ENCODE measurements at regions not wholly inside any gene's neighbourhood (a gene's known extent, or its start where the extent isn't known, plus 50 kb on each side); places are given as distances from the start of the nearest gene placed in this dataset.
"Not testable (repeated sequence)": the region's sequence is repeated elsewhere in the genome, so short reads cannot be mapped to it uniquely, and the experiment has no call there.

DNA sequence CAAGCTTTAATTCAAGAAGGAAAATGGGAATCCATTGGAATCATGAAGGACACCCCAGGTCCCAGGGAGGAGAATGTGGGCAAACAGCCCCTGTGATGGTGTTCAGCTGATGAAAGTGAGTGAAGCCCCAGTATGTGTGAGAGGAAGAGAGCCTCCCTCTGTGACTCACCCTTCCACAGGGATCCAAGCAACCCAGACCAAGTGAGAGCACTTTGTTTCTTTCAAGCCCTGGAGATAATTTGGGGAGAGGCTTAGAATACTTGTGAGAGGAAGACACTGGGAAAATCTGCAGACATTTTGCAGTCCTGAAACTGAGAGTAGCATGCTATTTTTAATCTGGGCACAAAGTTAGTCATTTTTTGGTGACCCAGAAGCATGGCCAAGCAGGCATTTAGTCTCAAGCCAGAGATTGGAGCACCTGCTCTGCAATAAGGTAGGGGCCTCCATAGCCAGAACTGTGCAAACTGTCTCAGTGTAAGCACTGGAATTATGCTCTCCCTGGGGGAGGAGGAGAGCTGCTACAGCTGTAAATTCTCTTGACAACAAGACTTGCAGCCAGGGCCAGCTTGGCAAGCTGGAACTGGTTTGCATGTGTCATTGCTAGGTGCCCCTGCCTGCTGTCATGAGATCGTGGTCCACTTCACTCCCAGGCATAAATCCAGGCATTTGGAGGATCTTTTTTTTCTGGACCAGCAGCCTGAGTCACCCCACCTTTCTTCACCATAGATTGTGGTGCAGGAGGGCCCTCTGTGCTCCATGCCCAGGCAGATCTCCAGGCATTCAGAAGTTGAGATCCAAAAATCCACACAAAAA lies 537.8 kb upstream of the DPPA4 start:
- DNase-seq = no peak
- in situ Hi-C loops (cut with MboI; ENCODE audit: low pct_unique_long_range_greater_than_20kb, low sequenced_read_pairs) = no loop called here

DNA sequence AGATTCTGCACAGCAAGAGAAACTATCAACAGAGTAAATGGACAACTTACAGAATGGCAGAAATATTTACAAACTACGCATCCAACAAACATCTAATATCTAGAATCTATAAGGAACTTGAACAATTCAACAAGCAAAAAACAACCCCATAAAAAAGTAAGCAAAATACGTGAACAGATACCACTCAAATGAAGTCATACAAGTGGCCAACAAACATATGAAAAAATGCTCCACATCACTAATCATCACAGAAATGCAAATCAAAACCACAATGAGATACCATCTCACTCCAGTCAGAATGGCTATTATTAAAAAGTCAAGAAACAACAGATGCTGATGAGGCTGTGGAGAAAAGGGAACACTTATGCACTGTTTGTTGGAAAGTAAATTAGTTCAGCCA lies 540.3 kb upstream of the DPPA4 start:
- not testable (repeated sequence) for DNase-seq

DNA sequence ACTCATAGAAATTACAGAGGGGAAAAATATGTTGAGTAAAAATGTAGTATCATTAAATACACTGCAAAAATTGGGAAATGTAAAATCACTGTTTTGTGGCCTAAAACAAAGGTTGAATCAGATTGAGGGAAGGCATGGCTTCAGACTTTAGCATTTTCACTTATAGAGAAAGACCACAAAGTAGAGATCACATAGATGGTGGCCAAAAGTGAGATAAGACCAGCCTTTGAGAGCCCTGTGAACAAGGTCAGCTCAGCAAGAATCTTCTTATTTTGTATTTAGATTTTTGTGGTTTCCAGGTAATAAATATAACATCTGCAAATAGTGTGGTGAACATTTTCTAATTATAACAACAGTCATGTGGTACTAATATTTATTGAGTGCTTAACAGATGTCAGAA lies 544.8 kb upstream of the DPPA4 start:
- DNase-seq = no peak
- in situ Hi-C loops (cut with MboI; ENCODE audit: low pct_unique_long_range_greater_than_20kb, low sequenced_read_pairs) = no loop called here

More for the DNA sequence above, 540.3 kb upstream of the DPPA4 start:
- in situ Hi-C loops (cut with MboI; ENCODE audit: low pct_unique_long_range_greater_than_20kb, low sequenced_read_pairs) = not testable (repeated sequence)

DNA sequence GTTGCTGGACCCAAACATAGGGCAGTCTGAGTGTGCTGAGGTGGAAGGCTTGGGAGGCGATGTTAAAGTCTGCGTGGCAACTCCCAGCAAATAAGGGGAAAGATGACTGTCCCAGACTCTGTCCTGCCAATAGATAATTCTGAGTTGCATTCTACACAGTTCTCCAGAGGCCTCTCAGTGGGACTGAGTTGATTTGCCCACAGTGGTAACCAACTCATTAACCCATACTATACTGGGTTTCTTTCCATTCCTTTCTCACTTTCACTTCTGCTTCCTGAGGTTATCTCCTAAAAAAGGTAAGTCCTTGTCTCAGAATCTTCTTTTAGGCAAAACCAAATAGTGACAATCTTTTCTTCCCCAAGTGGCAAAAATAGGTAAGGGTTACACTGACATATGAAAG lies 549.9 kb upstream of the DPPA4 start:
- DNase-seq = no peak

DNA sequence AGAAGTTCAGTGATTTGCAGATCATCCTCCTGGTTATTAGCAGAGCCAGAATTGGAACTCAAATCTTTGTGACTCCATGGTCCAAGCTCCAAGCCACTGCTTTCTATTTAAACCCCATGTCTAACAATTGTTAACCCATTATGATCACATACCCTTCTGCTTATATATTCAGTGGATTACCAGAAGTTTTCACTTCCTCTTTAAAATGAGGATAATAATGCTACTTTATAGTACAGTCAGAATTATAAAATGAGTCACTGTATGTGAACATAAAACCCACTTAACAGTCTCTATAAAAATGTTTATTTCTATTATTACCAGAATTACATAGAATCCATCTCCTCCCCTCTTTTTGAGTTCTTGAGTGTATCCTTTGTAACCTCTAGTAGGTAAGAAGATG lies 550.7 kb upstream of the DPPA4 start:
- DNase-seq = no peak
- in situ Hi-C loops (cut with MboI; ENCODE audit: low pct_unique_long_range_greater_than_20kb, low sequenced_read_pairs) = no loop called here

More for the DNA sequence above, 549.9 kb upstream of the DPPA4 start:
- in situ Hi-C loops (cut with MboI; ENCODE audit: low pct_unique_long_range_greater_than_20kb, low sequenced_read_pairs) = no loop called here

DNA sequence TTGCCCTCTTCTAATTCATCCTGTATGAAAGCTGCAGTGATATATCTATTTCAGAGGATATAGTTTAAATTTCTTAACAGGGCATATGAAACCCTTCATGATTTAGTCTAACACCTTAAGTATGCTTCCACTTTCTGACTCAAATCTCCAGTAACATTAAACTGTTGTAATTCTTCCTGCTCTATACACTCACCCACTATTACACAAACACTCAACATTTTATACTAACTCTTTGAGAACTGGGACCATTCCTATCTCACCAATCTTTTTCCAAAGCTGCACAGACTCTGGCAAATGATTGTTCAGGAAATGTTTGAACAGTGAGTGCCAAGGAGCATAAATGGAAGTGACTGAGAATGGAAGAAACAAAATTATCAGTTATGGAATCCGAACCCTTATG lies 560.4 kb upstream of the DPPA4 start:
- in situ Hi-C loops (cut with MboI; ENCODE audit: low pct_unique_long_range_greater_than_20kb, low sequenced_read_pairs) = no loop called here
- DNase-seq = no peak

DNA sequence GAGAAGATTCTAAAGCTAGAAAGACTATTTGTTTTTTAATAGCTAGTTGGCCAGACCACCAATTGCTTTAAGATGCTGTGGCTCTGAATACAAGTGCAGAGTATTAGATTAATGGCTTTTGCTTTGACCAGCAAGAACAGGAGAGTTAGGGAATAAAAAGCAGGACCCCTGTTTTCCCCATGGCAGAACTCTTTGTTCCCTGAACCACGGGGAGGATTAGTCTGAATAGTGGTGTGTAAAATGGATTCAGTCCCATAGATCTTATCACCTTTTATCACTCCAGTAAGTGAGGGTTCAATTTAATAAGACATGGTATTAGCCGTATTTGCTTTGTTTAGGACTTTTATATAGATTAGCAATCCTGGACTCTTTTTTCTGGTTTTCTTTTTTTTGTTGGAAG lies 562.6 kb upstream of the DPPA4 start:
- DNase-seq = no peak
- in situ Hi-C loops (cut with MboI; ENCODE audit: low pct_unique_long_range_greater_than_20kb, low sequenced_read_pairs) = no loop called here

DNA sequence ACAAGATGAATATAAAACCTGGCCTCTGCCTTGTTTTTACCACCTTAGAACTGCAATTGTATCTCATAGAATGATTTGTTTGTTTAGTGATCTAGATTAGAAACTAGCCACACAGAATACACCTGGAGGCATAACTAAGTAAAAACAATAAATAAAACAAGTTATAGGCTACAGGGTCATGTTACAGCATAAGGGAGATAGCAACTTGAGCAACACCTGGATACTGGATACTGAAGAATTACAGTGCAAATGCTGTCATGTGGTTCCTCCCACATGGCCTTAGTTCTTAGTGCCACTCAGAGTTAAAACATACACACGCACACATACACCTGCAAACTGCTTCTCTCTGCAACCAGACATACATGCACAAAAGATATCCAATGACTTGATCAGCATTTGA lies 563.4 kb upstream of the DPPA4 start:
- no peak for DNase-seq
- in situ Hi-C loops (cut with MboI; ENCODE audit: low pct_unique_long_range_greater_than_20kb, low sequenced_read_pairs) = no loop called here

DNA sequence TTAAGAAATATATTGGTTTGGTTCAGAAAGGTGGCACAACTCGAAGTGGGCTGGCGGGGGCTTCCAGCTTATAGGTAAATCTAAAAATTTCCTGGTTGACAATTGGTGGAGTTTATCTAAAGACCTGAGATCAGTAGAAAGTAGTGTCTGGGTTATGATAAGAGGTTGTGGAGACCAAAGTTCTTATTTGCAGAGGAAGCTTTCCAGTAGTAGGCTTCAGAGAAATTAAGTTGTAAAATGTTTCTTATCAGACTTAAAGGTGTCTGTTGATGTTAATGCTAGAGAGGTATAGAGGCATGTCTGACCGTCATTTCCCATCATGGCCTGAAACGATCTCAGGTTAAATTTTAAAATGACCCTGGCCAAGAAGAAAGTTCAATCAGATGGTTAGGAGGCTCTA lies 565.2 kb upstream of the DPPA4 start:
- no peak for DNase-seq
- in situ Hi-C loops (cut with MboI; ENCODE audit: low pct_unique_long_range_greater_than_20kb, low sequenced_read_pairs) = no loop called here

DNA sequence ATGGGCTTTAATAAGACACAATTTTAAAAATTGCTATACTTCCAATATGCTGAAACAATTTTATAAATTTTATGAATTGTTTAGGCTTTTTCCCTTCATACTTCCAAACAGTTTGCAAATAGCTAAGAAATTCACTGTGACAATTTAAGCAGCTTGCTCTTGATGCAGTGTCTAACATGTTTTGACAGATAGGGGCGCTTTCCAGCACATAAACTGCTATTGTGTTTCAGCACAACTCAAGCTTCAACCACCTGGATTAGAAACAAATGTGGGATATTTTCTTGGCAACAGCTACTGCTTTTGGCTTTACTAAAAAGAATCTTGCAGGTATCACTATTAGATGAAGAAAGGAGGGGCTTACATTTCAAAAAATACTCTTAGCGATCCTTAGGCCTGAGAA lies 565.8 kb upstream of the DPPA4 start:
- no peak for DNase-seq
- in situ Hi-C loops (cut with MboI; ENCODE audit: low pct_unique_long_range_greater_than_20kb, low sequenced_read_pairs) = no loop called here

DNA sequence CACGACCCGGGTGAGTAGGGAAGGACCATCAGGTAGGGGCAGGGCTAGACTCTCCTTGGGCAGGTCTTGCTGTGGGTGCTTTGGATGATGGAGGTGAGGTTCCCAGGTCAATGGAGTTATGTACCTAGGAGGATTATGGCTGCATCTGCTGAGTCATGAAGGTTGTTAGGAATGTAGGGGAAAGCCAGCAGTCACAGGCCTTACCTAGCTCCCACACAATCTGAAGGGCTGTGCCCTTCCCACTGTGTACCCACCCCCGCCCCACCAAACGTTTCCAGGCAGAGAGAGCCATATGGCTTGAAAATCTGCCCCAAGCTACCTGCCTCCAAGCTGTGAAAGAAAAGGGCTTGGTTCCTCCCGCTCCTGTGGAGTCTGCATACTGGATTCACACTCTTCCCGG lies 573.4 kb upstream of the DPPA4 start:
- no peak for DNase-seq
- in situ Hi-C loops (cut with MboI; ENCODE audit: low pct_unique_long_range_greater_than_20kb, low sequenced_read_pairs) = no loop called here

DNA sequence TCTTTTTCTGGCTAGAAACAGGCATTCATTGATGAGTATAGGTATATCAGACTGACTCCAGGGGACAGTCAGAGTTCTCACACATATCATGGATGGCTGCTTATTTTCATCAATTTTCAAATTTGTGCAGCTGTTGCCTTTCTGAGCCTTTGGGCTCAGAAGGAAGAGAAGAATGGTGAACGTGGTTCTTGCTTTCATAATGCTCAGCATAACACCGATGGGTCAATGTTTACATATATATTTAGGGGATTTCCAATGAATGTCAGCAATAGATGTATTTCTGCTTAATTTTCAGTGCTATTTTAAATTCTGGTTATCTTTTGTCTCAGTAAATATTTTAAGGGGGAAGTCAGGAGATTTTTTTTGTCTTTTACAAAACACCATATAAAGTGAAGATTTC lies 581.4 kb upstream of the DPPA4 start:
- in situ Hi-C loops (cut with MboI; ENCODE audit: low pct_unique_long_range_greater_than_20kb, low sequenced_read_pairs) = no loop called here
- no peak for DNase-seq

DNA sequence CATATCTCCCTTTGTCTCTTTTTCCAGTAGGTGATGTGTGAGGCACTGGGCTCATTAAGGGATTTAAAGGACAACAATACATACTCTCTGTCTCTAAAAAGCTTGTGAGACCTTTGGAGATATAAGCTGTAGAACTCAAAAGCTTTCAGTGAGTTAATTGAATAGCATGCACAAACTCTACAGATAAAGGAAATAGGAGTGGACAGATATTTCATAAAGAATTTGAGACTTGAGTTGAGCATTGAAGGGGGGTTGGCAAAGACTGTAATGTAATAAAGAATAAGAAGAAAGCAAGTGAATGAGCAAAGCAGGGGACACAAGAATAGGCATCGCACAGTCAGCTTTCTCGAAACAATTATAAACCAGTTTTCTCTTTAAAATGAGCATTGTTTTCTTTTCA lies 583.4 kb upstream of the DPPA4 start:
- no peak for DNase-seq

DNA sequence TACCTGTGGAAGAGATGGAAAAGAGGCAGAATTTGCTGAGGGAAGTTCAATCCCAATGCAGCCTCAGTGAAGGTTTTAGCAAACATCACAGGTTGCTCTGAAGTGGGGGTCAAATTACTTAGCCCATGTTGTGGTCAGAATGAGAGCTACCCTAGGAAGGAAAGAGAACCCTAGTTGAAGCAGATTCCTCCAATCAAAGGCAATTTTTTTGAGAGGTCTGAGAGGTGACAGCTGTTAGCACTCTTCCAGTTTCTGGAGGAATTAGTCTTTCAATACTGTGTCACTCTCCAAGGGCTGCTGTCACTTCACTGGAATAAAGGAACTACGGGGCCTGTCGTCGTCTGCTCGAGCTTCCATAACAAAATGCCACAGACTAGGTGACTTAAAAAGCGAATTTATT lies 584.2 kb upstream of the DPPA4 start:
- in situ Hi-C loops (cut with MboI; ENCODE audit: low pct_unique_long_range_greater_than_20kb, low sequenced_read_pairs) = no loop called here
- DNase-seq = peak; percentile 22

More for the DNA sequence above, 583.4 kb upstream of the DPPA4 start:
- in situ Hi-C loops (cut with MboI; ENCODE audit: low pct_unique_long_range_greater_than_20kb, low sequenced_read_pairs) = no loop called here

DNA sequence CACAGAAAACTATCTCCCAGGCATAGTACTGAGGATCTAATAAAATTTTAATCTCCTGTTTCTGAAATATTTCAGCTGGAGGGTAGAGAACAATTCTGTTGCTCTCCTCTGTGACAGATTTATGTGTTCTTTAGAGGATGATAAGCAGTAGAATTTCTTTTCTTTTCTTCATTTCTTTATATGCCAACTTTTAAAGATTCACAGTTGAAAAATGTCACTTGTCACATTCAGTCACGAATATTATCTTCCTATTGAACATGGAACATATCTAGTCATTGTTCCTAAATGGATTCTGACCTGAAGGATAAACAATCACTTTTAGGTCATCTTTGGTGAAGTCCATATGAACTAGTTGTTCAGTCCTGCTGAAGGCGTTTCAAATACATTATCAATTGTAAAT lies 585.5 kb upstream of the DPPA4 start:
- in situ Hi-C loops (cut with MboI; ENCODE audit: low pct_unique_long_range_greater_than_20kb, low sequenced_read_pairs) = no loop called here

DNA sequence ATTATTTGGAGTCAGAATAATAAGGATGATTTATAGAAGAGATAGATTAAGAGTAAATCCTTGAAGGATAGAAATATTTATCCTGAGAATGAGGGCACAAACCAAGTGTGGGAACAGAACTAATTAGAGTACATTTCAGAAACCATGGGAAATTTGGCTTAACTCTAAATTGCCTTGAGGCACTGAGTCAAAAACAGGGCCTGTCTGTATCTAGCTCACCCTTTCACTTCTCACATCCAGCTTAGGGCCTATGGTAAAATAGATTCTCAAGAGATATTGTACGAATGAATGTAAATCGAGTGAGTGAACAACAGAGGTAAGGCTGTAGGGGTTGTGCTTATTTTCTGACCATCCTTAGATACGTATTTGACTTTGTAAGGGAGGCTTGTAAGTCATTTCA lies 586.1 kb upstream of the DPPA4 start:
- in situ Hi-C loops (cut with MboI; ENCODE audit: low pct_unique_long_range_greater_than_20kb, low sequenced_read_pairs) = no loop called here
- no peak for DNase-seq

More for the DNA sequence above, 585.5 kb upstream of the DPPA4 start:
- DNase-seq = no peak

DNA sequence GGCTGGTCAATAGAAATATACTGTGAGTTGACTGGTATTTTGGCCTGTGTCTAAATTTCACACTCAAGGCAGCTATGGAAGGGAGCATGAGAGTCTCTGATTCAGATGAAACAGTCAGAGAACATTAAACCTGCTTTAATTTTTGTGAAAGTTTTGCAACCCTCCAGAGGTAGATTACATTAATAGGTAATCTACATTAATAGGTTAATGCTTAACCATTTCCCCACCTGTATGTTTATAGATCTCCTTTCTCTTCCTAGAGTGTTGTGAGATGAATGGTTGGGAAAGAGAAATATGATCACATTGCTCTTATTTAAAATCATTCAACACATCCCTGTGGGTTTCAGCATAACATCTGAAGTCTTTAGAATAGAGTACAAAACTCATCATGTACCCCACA lies 586.9 kb upstream of the DPPA4 start:
- no peak for DNase-seq
- in situ Hi-C loops (cut with MboI; ENCODE audit: low pct_unique_long_range_greater_than_20kb, low sequenced_read_pairs) = no loop called here

DNA sequence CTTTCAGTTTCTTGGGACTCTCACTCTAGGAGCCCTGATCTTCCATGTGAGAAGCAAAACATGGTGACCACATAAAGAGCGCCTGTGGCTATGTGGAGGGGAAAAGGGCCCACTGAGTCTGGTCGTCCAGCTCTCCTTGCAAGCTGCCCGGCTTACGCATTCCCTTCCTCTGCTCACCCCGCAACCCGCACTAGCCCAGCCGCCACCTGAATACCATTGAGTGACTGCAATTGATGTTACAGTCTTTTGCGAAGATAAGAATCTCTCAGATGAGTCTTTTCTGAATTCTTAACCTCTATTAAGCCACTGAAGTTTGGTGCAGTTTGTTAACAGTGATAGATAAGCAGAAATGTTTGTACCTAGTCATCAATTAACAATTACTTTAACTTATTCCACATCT lies 589.0 kb upstream of the DPPA4 start:
- in situ Hi-C loops (cut with MboI; ENCODE audit: low pct_unique_long_range_greater_than_20kb, low sequenced_read_pairs) = no loop called here
- DNase-seq = no peak

DNA sequence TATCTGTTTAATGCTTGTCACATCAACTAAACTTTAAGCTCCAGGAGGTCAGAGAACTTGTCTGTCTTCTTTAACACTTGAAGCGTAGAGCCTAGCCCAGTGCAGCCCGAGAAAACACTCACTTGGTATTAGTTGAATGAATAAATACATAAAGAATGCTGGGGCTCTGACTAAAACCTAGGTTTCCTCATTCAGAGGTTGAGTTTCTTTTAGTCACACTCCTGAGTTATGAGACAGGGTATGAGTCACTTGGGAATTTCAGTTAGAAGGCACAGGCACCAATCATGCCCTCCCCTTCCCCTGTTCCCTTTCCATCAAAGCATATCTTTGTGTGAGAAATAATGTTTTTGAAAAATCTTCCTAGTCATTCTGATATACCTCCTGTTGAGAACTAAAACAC lies 589.8 kb upstream of the DPPA4 start:
- in situ Hi-C loops (cut with MboI; ENCODE audit: low pct_unique_long_range_greater_than_20kb, low sequenced_read_pairs) = no loop called here
- no peak for DNase-seq

DNA sequence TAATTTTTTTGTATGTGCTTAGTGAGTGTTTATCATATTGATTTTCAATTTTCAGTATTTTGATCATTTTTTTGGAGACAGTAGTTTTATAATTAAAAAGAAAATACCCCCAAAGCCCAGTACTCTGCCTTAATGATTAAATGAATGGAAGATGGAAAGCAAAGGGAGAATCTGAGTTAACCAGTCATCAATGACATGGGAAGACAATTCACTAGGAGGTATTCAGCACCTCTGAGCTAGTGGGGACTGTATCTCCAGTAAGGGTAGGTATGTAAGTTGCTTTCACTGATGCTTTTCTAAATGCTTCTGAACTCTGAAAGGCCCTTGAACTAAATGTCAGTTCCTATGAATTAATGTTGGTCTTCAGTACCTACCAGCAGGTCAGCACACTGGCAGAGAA lies 590.4 kb upstream of the DPPA4 start:
- no peak for DNase-seq
- in situ Hi-C loops (cut with MboI; ENCODE audit: low pct_unique_long_range_greater_than_20kb, low sequenced_read_pairs) = no loop called here

DNA sequence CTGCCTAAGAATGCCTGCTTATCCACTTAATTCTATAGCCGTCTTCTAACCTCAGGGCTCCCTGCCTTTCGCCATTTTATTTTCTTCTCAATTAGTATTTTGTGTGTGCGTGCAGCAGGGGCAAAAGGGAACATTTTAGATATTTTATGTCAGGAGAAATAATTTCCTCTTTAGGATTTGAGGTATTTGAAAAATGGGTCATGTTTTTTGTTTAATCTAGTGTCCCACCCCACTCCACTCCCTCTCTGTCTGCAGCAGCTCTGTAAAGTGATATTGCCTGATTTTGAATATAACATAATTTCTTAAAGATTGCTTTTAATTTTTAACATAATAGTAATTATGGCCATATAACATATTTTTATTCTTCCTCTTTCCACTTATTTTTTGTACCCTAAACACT lies 593.2 kb upstream of the DPPA4 start:
- DNase-seq = no peak
- in situ Hi-C loops (cut with MboI; ENCODE audit: low pct_unique_long_range_greater_than_20kb, low sequenced_read_pairs) = no loop called here
